SK-N-SH (cell line): ENCODE measurements at regions not wholly inside any gene's neighbourhood (a gene's known extent, or its start where the extent isn't known, plus 50 kb on each side); places are given as distances from the start of the nearest gene placed in this dataset.

ENCODE experiments used
- CTCF ChIA-PET: fragments of 300-600, 350-600 bp; formaldehyde crosslinking; extraction: SDS; loops from one replicate; lab custom pipeline; 2021; lab: Yijun Ruan, JAX
- POLR2A ChIA-PET: fragments of 350-600 bp; sonication (Branson Sonifier 250); formaldehyde crosslinking; extraction: SDS; loops from one replicate; lab custom pipeline; 2020; ENCODE audit warnings: antibody characterized with exemption, inconsistent platforms; lab: Yijun Ruan, JAX
- DNase-seq: peaks from one replicate; pipeline ENCODE4 v3.0.0; 2012
- H2AFZ ChIP-seq: fragments of 200-600 bp; sonication (generic); 2 replicates; pipeline ENCODE4 v1.8.1; 2016; ENCODE audit warnings: antibody characterized with exemption, mild to moderate bottlenecking, low read depth
- H3F3A ChIP-seq: fragments of 200-600 bp; sonication (generic); replicated peaks from 2 replicates; pipeline ENCODE3; 2016; ENCODE audit warnings: antibody characterized with exemption, mild to moderate bottlenecking; ENCODE audit not compliant: insufficient read depth
- H3K27ac ChIP-seq, 2 experiments: fragments of 200-500 bp in 1 of 2; fragments of 200-600 bp in 1 of 2; sonication (Bioruptor generic) in 1 of 2; sonication (generic), shearing (Covaris generic) in 1 of 2; 2 replicates each; pipeline versions ENCODE4 v1.5.1 to v1.6.1; 2014 to 2016; ENCODE audit warnings: low read depth in 2 of 2, inconsistent platforms in 1 of 2, low read length in 1 of 2, mild to moderate bottlenecking in 1 of 2, mixed read lengths in 1 of 2
- H3K27me3 ChIP-seq: fragments of 200-600 bp; sonication (generic), shearing (Covaris generic); 2 replicates; pipeline ENCODE4 v1.6.1; 2016; ENCODE audit warnings: mixed run types; ENCODE audit not compliant: insufficient read depth
- H3K36me3 ChIP-seq, 2 experiments: fragments of 200-500 bp in 1 of 2; fragments of 200-600 bp in 1 of 2; sonication (Bioruptor generic) in 1 of 2; sonication (generic) in 1 of 2; replicated peaks in 1 of 2; 2 replicates each; pipeline versions ENCODE3 to v1.5.1; 2014 to 2016; ENCODE audit warnings: low read length in 1 of 2, mild to moderate bottlenecking in 1 of 2; ENCODE audit not compliant: insufficient read depth in 2 of 2, control insufficient read depth in 1 of 2
- H3K4me1 ChIP-seq, 2 experiments: fragments of 200-500 bp in 1 of 2; fragments of 200-600 bp in 1 of 2; sonication (Bioruptor generic) in 1 of 2; sonication (generic), shearing (Covaris generic) in 1 of 2; 2 replicates each; pipeline versions ENCODE4 v1.5.1 to v1.6.1; 2014 to 2016; ENCODE audit warnings: low read depth in 1 of 2, low read length in 1 of 2, mixed run types in 1 of 2; ENCODE audit not compliant: insufficient read depth in 2 of 2, control insufficient read depth in 1 of 2
- H3K4me2 ChIP-seq: fragments of 200-600 bp; sonication (generic), shearing (Covaris generic); 2 replicates; pipeline ENCODE4 v1.6.1; 2017; ENCODE audit warnings: mixed run types
- H3K4me3 ChIP-seq, 2 experiments: fragments of 200-500 bp in 1 of 2; fragments of 200-600 bp in 1 of 2; sonication (Bioruptor generic) in 1 of 2; sonication (generic), shearing (Covaris generic) in 1 of 2; 2 replicates each; pipeline versions ENCODE4 v1.5.1 to v1.8.1; 2014 to 2016; ENCODE audit warnings: low read depth in 2 of 2, inconsistent platforms in 1 of 2, low read length in 1 of 2, mild to moderate bottlenecking in 1 of 2, mixed read lengths in 1 of 2, moderate library complexity in 1 of 2
- H3K79me2 ChIP-seq: fragments of 200-600 bp; sonication (generic); 2 replicates; pipeline ENCODE4 v1.8.1; 2017; ENCODE audit warnings: mild to moderate bottlenecking; ENCODE audit not compliant: insufficient read depth
- H3K9ac ChIP-seq: fragments of 200-600 bp; sonication (generic); 2 replicates; pipeline ENCODE4 v1.6.1; 2017; ENCODE audit warnings: mixed run types
- H3K9me2 ChIP-seq: fragments of 200-600 bp; sonication (generic); 2 replicates; pipeline ENCODE4 v1.6.1; 2017; ENCODE audit warnings: mixed run types
- H3K9me3 ChIP-seq: fragments of 200-600 bp; sonication (generic); 2 replicates; pipeline ENCODE4 v1.6.1; 2017; ENCODE audit warnings: mixed run types, mild to moderate bottlenecking, moderate library complexity
- H4K20me1 ChIP-seq: fragments of 200-600 bp; sonication (generic); 2 replicates; pipeline ENCODE4 v1.6.1; 2017; ENCODE audit warnings: mild to moderate bottlenecking, mixed run types; ENCODE audit not compliant: insufficient read depth
- FOSL2 ChIP-seq: IDR thresholded peaks from 2 replicates; pipeline ENCODE4 v1.4.0; 2012; ENCODE audit warnings: low read depth, mild to moderate bottlenecking, moderate library complexity, borderline replicate concordance
- GATA2 ChIP-seq: sonication (generic); formaldehyde crosslinking; IDR thresholded peaks from 2 replicates; pipeline ENCODE4 v1.5.0; 2020; ENCODE audit warnings: mild to moderate bottlenecking, missing genetic modification reagents
- MEF2A ChIP-seq: IDR thresholded peaks from 2 replicates; pipeline ENCODE4 v1.4.0; 2012; ENCODE audit warnings: low read depth, borderline replicate concordance
- MXI1 ChIP-seq: IDR thresholded peaks from 2 replicates; pipeline ENCODE4 v1.6.1; 2012; ENCODE audit warnings: mild to moderate bottlenecking, low read depth, low read length, improper control_type of control experiment
- NRF1 ChIP-seq: IDR thresholded peaks from 2 replicates; pipeline ENCODE4 v1.6.1; 2012; ENCODE audit warnings: low read depth, mild to moderate bottlenecking, low read length
- RAD21 ChIP-seq: IDR thresholded peaks from 2 replicates; pipeline ENCODE4 v1.6.1; 2012; ENCODE audit warnings: mild to moderate bottlenecking, low read length
- RFX5 ChIP-seq: IDR thresholded peaks from 2 replicates; pipeline ENCODE4 v1.6.1; 2012; ENCODE audit warnings: mild to moderate bottlenecking, improper control_type of control experiment, low read length
- RXRA ChIP-seq: IDR thresholded peaks from 2 replicates; pipeline ENCODE4 v1.4.0; 2012; ENCODE audit warnings: low read depth, mild to moderate bottlenecking, borderline replicate concordance
- TAF1 ChIP-seq: IDR thresholded peaks from 2 replicates; pipeline ENCODE4 v1.6.1; 2012; ENCODE audit warnings: low read depth, mild to moderate bottlenecking, low read length, moderate library complexity, borderline replicate concordance
- WGBS: methylation state at CpG from one replicate; pipeline ENCODE4 v1.1.6; 2017; ENCODE audit warnings: low lambda C conversion rate; 5-methylcytosine and 5-hydroxymethylcytosine counted together
- TF ChIP-seq, protein P1 (sequence below): fragments of 150-350 bp; IDR thresholded peaks from 2 replicates; pipeline ENCODE4 v1.6.1; 2016; ENCODE audit warnings: mild to moderate bottlenecking, low read depth, low read length

DNA sequence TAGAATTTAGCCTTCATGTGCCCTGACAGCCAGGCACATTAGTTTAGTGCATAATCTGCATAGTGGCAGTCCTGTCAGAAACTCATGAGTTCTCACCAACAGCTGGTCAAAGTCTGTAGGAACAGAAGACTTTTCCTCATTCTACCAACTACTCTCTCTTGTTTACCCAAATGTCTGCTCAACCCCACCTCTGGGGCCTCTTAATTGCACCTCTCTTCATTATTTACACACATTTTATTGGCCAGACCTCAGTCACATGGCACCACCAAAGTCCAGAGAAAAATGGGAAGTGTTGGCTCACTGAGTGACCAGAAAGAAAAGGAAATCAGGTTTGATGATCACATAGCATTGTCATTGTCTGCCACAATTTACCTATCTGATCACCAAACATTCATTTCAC is 114.6 kb upstream of the PLXNC1 start:
- Histone ChIP-seq H3K79me2 (no peaks in the 10 kb centered on the region), H3K9me2 (no peaks in the 10 kb centered on the region), H3K27ac (no peak overlapping the region), H3F3A (no peaks in the 10 kb centered on the region), H3K27me3 (no peaks in the 10 kb centered on the region), H3K36me3 (no peaks in the 10 kb centered on the region), H3K9me3 (no peaks in the 10 kb centered on the region), H3K4me1 (no peaks in the 10 kb centered on the region), H4K20me1 (no peaks in the 10 kb centered on the region), H3K4me2 (no peak overlapping the region), H3K4me3 (no peak overlapping the region), H2AFZ (no peak overlapping the region), H3K9ac (no peak overlapping the region)
- DNase-seq: no peak
- CTCF ChIA-PET: no interaction called here
- no peak for TF ChIP-seq MXI1
- TF ChIP-seq TAF1: no peak
- POLR2A ChIA-PET: no interaction called here

DNA sequence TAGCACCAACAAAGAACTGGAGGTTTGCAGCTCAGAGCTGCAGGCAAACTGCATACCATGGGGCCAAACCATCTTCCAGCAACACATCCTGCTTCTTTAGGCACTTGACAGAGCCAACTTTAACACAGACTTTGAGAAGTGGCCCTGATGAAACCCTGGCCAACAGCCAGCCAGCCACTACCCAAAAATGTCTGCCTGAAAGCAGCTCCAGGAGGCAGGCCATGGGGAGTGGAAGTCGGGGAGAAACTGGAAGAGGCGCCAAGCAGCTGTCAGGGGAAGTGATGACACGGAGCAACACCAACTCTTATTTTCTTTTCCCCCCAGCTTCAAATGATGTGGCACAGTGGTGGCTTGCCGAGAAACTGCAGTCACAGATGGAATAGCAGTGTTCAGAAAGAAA is 110.9 kb upstream of the PLXNC1 start:
- CTCF ChIA-PET: interaction anchor here (0.5 to 2.9 kb wide), 5 partner anchors 10 to 178 kb away, joined by 3 to 9 read pairs (median 4); no protein-coding TSS in a partner anchor

DNA sequence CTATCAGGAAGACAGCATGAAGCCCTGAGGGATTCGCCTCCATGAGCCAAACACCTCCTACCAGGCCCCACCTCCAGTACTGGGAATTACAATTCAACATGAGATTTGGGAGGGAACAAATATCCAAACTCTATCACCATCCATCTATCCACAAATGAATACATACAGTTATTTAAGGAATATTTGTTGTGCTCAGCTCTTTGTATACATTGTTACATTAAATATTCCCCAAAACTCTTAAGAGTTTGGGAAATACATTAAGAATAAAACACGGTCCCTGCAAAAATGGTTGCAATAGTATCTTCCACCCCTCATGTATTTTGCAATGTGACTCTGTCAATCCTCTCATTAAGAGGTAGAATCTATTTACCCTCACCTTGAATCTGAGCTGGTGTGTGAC is 109.8 kb upstream of the PLXNC1 start:
- Histone ChIP-seq H2AFZ (no peak overlapping the region), H3F3A (no peaks in the 10 kb centered on the region), H3K9me3 (no peaks in the 10 kb centered on the region), H3K9ac (no peak overlapping the region), H3K79me2 (no peaks in the 10 kb centered on the region), H3K4me3 (no peak overlapping the region), H3K27me3 (no peaks in the 10 kb centered on the region), H4K20me1 (no peaks in the 10 kb centered on the region), H3K9me2 (no peaks in the 10 kb centered on the region), H3K27ac (no peak overlapping the region), H3K36me3 (no peaks in the 10 kb centered on the region), H3K4me1 (no peaks in the 10 kb centered on the region; a peak in 1 of 4 replicates), H3K4me2 (no peak overlapping the region)
- DNase-seq: no peak
- ChIA-PET CTCF (no interaction called here), POLR2A (no interaction called here)
- TF ChIP-seq MEF2A (no peak), GATA2 (CRISPR knock-in tag) (no peak), RAD21 (no peak), NRF1 (no peak), FOSL2 (no peak)
- TF ChIP-seq, protein P1, sequence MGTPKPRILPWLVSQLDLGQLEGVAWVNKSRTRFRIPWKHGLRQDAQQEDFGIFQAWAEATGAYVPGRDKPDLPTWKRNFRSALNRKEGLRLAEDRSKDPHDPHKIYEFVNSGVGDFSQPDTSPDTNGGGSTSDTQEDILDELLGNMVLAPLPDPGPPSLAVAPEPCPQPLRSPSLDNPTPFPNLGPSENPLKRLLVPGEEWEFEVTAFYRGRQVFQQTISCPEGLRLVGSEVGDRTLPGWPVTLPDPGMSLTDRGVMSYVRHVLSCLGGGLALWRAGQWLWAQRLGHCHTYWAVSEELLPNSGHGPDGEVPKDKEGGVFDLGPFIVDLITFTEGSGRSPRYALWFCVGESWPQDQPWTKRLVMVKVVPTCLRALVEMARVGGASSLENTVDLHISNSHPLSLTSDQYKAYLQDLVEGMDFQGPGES: no peak
- 47% methylated on average over 2 of the region's 2 CpGs for WGBS

More for the DNA sequence above, 110.9 kb upstream of the PLXNC1 start:
- Histone ChIP-seq H3K4me2 (no peak overlapping the region), H3K4me3 (no peak overlapping the region), H3K27me3 (no peaks in the 10 kb centered on the region), H3K9me2 (no peaks in the 10 kb centered on the region), H3K4me1 (no peaks in the 10 kb centered on the region; a peak in 1 of 4 replicates), H3K79me2 (no peaks in the 10 kb centered on the region), H4K20me1 (no peaks in the 10 kb centered on the region), H3K27ac (no peak overlapping the region), H2AFZ (no peak overlapping the region), H3F3A (no peaks in the 10 kb centered on the region), H3K9ac (no peak overlapping the region), H3K9me3 (no peaks in the 10 kb centered on the region), H3K36me3 (no peaks in the 10 kb centered on the region)
- TF ChIP-seq RFX5 (no peak), RXRA (no peak)
- DNase-seq: no peak
- POLR2A ChIA-PET: no interaction called here
- WGBS: 13% methylated on average over 4 of the region's 4 CpGs
